ENCODE measurements at regions not wholly inside any gene's neighbourhood (a gene's known extent, or its start where the extent isn't known, plus 50 kb on each side); places are given as distances from the start of the nearest gene placed in this dataset.

GRCh38 chr20:22430154-22430745 lies 154.1 kb downstream of the FOXA2 start:
- FAIRE-seq = no peak

DNA sequence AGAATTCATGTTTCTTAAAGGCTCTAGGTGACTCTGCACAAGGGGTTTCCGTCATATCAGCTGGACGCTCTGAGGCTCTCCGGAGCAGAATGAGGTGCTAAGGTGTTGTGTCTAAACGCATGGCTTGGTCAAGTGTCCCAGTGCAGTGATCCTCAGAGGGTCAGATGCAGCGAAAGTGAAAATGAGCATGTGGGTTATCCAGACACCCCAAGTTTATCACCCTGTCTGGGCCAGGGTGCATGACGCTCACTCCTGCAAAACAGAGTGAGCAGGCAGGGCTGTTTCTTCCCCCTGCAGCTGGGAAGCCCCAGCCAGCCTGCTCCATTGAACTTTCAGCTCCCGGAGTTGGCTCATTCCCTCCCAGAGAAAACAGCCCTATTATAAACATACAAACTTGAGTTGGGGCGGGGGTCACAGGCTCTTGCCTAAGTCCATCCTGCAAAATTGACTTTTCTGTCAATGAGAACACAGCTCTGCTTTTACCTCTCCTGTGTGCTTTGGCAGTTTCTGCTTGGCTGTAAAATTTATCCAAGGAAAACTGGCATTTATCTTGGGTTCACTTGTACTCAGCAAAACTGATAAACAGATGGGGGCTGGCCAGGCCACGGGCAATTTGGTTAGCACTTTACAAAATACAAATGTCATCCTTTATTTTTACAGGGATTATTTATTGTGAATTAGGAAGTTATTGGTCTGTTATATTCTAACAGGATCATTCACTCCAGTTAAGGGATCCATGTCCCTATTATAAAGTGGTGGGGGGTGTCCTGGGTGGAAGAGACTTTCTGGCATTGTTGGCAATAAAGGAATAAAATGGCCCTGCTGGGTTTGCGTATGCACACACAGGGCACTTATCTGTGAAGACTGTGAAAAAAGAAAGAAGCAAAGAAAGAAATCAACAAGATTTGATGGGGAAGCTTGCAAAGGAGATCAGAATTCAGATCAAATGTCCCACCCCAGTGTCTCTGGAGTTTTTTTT lies 154.9 kb downstream of the FOXA2 start:
- FAIRE-seq = no peak

DNA sequence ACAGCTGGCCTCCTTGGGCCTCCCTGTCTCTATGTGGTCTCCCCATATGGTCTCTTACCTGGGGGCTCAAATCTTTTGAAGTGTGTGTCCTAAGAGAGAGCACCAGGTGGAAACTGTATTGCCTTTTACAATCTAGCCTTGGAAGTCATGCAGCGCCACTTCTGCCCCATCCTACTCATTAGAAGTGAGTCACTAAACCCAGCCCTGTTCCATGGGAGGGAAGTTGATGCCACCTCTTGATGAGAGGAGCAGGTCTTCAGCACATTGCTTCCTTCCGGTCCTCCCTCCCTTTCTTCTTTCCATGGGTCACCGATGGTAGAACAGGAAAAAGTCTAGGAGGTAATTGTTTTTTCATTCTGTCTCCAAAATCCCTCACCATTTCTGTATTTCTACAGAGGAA lies 156.3 kb downstream of the FOXA2 start:
- no peak for FAIRE-seq

DNA sequence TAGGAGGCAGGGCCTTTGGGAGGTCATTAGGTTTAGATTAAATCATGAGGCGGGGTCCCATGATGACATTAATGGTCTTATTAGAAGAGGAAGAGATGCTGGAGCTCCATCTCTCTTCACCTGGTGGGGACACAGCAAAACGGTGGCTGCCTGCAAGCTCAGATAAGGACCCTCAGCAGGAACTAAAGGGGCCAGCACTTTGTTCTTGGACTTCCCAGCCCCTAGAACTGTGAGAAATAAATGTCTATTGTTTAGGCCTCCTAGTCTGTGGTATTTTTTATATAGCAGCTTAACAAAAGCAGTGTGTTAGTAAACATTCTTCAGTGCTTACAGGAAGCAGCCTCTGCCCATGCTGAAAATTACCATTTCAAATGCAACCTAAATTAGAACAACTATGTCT lies 157.6 kb downstream of the FOXA2 start:
- no peak for FAIRE-seq

GRCh38 chr20:22425344-22426295 lies 158.8 kb downstream of the FOXA2 start:
- FAIRE-seq = no peak

GRCh38 chr20:22423190-22423832 lies 161.1 kb downstream of the FOXA2 start:
- FAIRE-seq = no peak

- FAIRE-seq = no peak
These were observed 164.2 kb downstream of the FOXA2 start for GRCh38 chr20:22420116-22420598.

GRCh38 chr20:22418738-22419137 lies 165.6 kb downstream of the FOXA2 start:
- no peak for FAIRE-seq

DNA sequence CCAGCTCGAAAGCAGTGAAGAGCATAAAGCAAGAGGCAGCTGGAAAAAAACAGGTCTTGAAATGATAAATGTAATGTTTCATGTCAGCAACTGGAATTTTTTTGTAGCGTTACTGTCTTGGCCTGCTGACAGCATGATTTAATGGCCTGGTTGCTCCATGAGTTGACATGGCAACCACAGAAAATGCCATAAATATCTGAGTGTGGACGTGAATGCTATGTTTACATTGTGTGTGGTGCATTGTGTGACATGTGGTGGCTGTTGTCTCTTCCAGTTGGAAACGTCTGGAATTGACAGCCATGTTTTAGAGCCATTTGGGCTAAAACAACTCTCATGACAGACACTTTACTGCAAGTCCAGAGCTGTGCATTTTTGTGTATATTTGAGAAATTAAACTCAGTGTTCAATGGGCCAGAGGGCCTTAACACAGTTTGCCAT lies 170.0 kb downstream of the FOXA2 start:
- no peak for FAIRE-seq

GRCh38 chr20:22412977-22413868 lies 171.1 kb downstream of the FOXA2 start:
- FAIRE-seq = no peak

- FAIRE-seq = no peak
These were observed 172.5 kb downstream of the FOXA2 start for GRCh38 chr20:22411627-22412450.

DNA sequence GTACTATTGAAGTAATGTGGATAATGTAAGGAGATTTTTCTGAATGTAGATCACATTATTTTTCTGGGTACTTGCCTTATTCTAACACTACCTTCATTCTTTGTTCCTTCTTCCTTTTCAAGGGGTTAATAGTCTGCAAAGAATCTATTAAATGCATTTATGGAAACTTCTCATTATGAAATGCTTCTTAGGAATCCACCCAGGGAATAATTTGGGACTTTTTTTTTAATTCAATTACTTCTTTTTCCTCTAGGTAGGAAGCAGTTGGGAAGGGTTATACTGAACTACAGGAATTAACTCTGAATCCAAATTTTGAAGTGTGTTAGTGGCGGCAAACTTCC lies 173.1 kb downstream of the FOXA2 start:
- FAIRE-seq = no peak

GRCh38 chr20:22410556-22411130 lies 173.7 kb downstream of the FOXA2 start:
- no peak for FAIRE-seq

DNA sequence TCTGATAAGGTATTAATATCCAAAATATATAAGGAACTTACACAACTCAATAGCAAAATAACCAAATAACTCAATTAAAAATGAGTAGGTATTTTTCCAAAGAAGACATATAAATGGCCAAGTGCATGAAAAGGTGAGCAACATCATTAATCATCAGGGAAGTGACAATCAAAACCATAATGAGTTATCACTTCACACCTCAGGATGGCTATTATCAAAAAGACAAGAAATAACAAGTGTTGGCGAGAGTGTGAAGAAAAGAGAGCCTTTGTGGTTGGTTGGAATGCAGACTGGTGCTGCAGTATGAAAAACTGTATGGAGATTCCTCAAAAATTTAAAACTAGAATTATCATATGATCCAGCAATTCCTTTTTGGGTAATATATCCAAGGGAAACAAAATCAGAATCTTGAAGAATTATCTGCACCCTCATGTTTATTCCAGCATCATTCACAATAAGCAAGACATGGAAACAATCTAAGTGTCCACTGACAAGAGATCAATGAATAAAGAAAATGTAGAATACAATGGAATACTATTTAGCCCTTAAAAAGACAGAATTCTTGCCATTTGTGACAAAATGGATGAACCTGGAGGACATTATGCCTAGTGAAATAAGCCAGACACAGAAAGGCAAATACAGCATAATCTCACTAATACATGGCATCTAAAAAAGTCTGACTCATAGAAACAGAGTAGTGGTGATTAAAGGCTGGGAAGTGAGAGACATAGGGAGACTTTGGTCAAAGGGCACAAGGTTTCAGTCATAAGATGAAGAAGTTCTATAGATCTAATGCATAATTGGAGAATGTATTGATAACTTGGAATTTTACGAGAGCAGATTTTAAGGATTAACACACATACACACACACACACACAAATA lies 175.6 kb downstream of the FOXA2 start:
- no peak for FAIRE-seq

- FAIRE-seq = no peak
These were observed 176.9 kb downstream of the FOXA2 start for GRCh38 chr20:22407237-22408193.

GRCh38 chr20:22404419-22405170 lies 179.8 kb downstream of the FOXA2 start:
- FAIRE-seq = no peak
